ENCODE measurements at regions not wholly inside any gene's neighbourhood (a gene's known extent, or its start where the extent isn't known, plus 50 kb on each side); places are given as distances from the start of the nearest gene placed in this dataset.

GRCh38 chr10:107747851-107748250 lies 583.3 kb upstream of the SORCS1 start:
- no peak for ATAC-seq (replicated peaks; ENCODE audit: extremely low read depth, poor library complexity, severe bottlenecking)
- no peak overlapping the region for H3K4me3 Mint-ChIP-seq
- H3K9me3 Mint-ChIP-seq: peaks cover 36% of the 10 kb centered on the region
- H3K36me3 Mint-ChIP-seq (ENCODE audit: insufficient read depth): no peaks in the 10 kb centered on the region
- no peaks in the 10 kb centered on the region for H3K4me1 Mint-ChIP-seq
- H3K27ac Mint-ChIP-seq (ENCODE audit: low read depth): no peak overlapping the region
- DNase-seq (ENCODE audit: low spot score in 2 of 2): no peak
- H3K27me3 Mint-ChIP-seq: no peaks in the 10 kb centered on the region

GRCh38 chr10:107741971-107742370 lies 577.5 kb upstream of the SORCS1 start:
- Mint-ChIP-seq H3K4me3 (no peak overlapping the region), H3K36me3 (ENCODE audit: insufficient read depth) (no peaks in the 10 kb centered on the region), H3K4me1 (no peaks in the 10 kb centered on the region), H3K27me3 (no peaks in the 10 kb centered on the region), H3K27ac (ENCODE audit: low read depth) (no peak overlapping the region), H3K9me3 (peaks cover 21% of the 10 kb centered on the region)
- no peak for ATAC-seq (replicated peaks; ENCODE audit: extremely low read depth, poor library complexity, severe bottlenecking)
- DNase-seq (ENCODE audit: low spot score in 2 of 2): no peak

GRCh38 chr10:107740962-107741690 lies 576.6 kb upstream of the SORCS1 start:
- ATAC-seq (replicated peaks; ENCODE audit: extremely low read depth, poor library complexity, severe bottlenecking) (no peak), DNase-seq (ENCODE audit: low spot score in 2 of 2) (no peak)
- no peaks in the 10 kb centered on the region for H3K36me3 Mint-ChIP-seq (ENCODE audit: insufficient read depth)
- no peak overlapping the region for H3K27ac Mint-ChIP-seq (ENCODE audit: low read depth)
- no peak overlapping the region for H3K4me3 Mint-ChIP-seq
- H3K9me3 Mint-ChIP-seq: peaks cover 16% of the 10 kb centered on the region
- no peaks in the 10 kb centered on the region for H3K4me1 Mint-ChIP-seq
- H3K27me3 Mint-ChIP-seq: no peaks in the 10 kb centered on the region

GRCh38 chr10:107739951-107740350 lies 575.4 kb upstream of the SORCS1 start:
- no peak for DNase-seq (ENCODE audit: low spot score in 2 of 2)
- H3K4me3 Mint-ChIP-seq: no peak overlapping the region

GRCh38 chr10:107733328-107734130 lies 569.0 kb upstream of the SORCS1 start:
- H3K27me3 Mint-ChIP-seq: no peaks in the 10 kb centered on the region
- H3K9me3 Mint-ChIP-seq: peaks cover 33% of the 10 kb centered on the region
- no peaks in the 10 kb centered on the region for H3K4me1 Mint-ChIP-seq
- no peak for DNase-seq (ENCODE audit: low spot score in 2 of 2)
- no peak overlapping the region for H3K4me3 Mint-ChIP-seq
- H3K36me3 Mint-ChIP-seq (ENCODE audit: insufficient read depth): no peaks in the 10 kb centered on the region
- no peak for ATAC-seq (replicated peaks; ENCODE audit: extremely low read depth, poor library complexity, severe bottlenecking)
- no peak overlapping the region for H3K27ac Mint-ChIP-seq (ENCODE audit: low read depth)

More at GRCh38 chr10:107739951-107740350, 575.4 kb upstream of the SORCS1 start:
- peaks cover 16% of the 10 kb centered on the region for H3K9me3 Mint-ChIP-seq
- no peaks in the 10 kb centered on the region for H3K4me1 Mint-ChIP-seq
- H3K27me3 Mint-ChIP-seq: no peaks in the 10 kb centered on the region
- ATAC-seq (replicated peaks; ENCODE audit: extremely low read depth, poor library complexity, severe bottlenecking): no peak
- no peak overlapping the region for H3K27ac Mint-ChIP-seq (ENCODE audit: low read depth)
- no peaks in the 10 kb centered on the region for H3K36me3 Mint-ChIP-seq (ENCODE audit: insufficient read depth)

GRCh38 chr10:107732045-107732444 lies 567.5 kb upstream of the SORCS1 start:
- no peak overlapping the region for H3K4me3 Mint-ChIP-seq
- H3K27ac Mint-ChIP-seq (ENCODE audit: low read depth): no peak overlapping the region
- H3K9me3 Mint-ChIP-seq: peaks cover 33% of the 10 kb centered on the region
- ATAC-seq (replicated peaks; ENCODE audit: extremely low read depth, poor library complexity, severe bottlenecking) (no peak), DNase-seq (ENCODE audit: low spot score in 2 of 2) (no peak)
- no peaks in the 10 kb centered on the region for H3K36me3 Mint-ChIP-seq (ENCODE audit: insufficient read depth)
- no peaks in the 10 kb centered on the region for H3K4me1 Mint-ChIP-seq
- H3K27me3 Mint-ChIP-seq: no peaks in the 10 kb centered on the region

GRCh38 chr10:107728807-107729206 lies 564.3 kb upstream of the SORCS1 start:
- Mint-ChIP-seq H3K4me1 (no peaks in the 10 kb centered on the region), H3K9me3 (peaks cover 18% of the 10 kb centered on the region), H3K4me3 (no peak overlapping the region), H3K27ac (ENCODE audit: low read depth) (no peak overlapping the region), H3K36me3 (ENCODE audit: insufficient read depth) (no peaks in the 10 kb centered on the region), H3K27me3 (no peaks in the 10 kb centered on the region)
- ATAC-seq (replicated peaks; ENCODE audit: extremely low read depth, poor library complexity, severe bottlenecking) (no peak), DNase-seq (ENCODE audit: low spot score in 2 of 2) (no peak)

GRCh38 chr10:107727767-107728317 lies 563.3 kb upstream of the SORCS1 start:
- no peaks in the 10 kb centered on the region for H3K27me3 Mint-ChIP-seq
- no peak overlapping the region for H3K4me3 Mint-ChIP-seq
- H3K27ac Mint-ChIP-seq (ENCODE audit: low read depth): no peak overlapping the region
- no peaks in the 10 kb centered on the region for H3K36me3 Mint-ChIP-seq (ENCODE audit: insufficient read depth)
- H3K4me1 Mint-ChIP-seq: no peaks in the 10 kb centered on the region
- DNase-seq (ENCODE audit: low spot score in 2 of 2) (no peak), ATAC-seq (replicated peaks; ENCODE audit: extremely low read depth, poor library complexity, severe bottlenecking) (no peak)
- peaks cover 11% of the 10 kb centered on the region for H3K9me3 Mint-ChIP-seq

- H3K36me3 Mint-ChIP-seq (ENCODE audit: insufficient read depth): no peaks in the 10 kb centered on the region
- no peak overlapping the region for H3K4me3 Mint-ChIP-seq
- peaks cover 41% of the 10 kb centered on the region for H3K9me3 Mint-ChIP-seq
- no peaks in the 10 kb centered on the region for H3K27me3 Mint-ChIP-seq
- H3K4me1 Mint-ChIP-seq: no peaks in the 10 kb centered on the region
- ATAC-seq (replicated peaks; ENCODE audit: extremely low read depth, poor library complexity, severe bottlenecking): no peak
- no peak overlapping the region for H3K27ac Mint-ChIP-seq (ENCODE audit: low read depth)
- no peak for DNase-seq (ENCODE audit: low spot score in 2 of 2)
These were observed 554.4 kb upstream of the SORCS1 start for GRCh38 chr10:107718864-107719263.

GRCh38 chr10:107717046-107717445 lies 552.5 kb upstream of the SORCS1 start:
- Mint-ChIP-seq H3K36me3 (ENCODE audit: insufficient read depth) (no peaks in the 10 kb centered on the region), H3K27ac (ENCODE audit: low read depth) (no peak overlapping the region), H3K27me3 (no peaks in the 10 kb centered on the region), H3K4me1 (no peaks in the 10 kb centered on the region), H3K9me3 (peaks cover 40% of the 10 kb centered on the region), H3K4me3 (no peak overlapping the region)
- no peak for DNase-seq (ENCODE audit: low spot score in 2 of 2)
- ATAC-seq (replicated peaks; ENCODE audit: extremely low read depth, poor library complexity, severe bottlenecking): no peak

- no peak for ATAC-seq (replicated peaks; ENCODE audit: extremely low read depth, poor library complexity, severe bottlenecking)
- no peaks in the 10 kb centered on the region for H3K27me3 Mint-ChIP-seq
These were observed 551.1 kb upstream of the SORCS1 start for GRCh38 chr10:107715565-107715964.

GRCh38 chr10:107708981-107709380 lies 544.5 kb upstream of the SORCS1 start:
- Mint-ChIP-seq H3K27ac (ENCODE audit: low read depth) (no peak overlapping the region), H3K9me3 (peaks cover 9% of the 10 kb centered on the region), H3K4me1 (no peaks in the 10 kb centered on the region), H3K4me3 (no peak overlapping the region), H3K27me3 (no peaks in the 10 kb centered on the region), H3K36me3 (ENCODE audit: insufficient read depth) (no peaks in the 10 kb centered on the region)
- no peak for ATAC-seq (replicated peaks; ENCODE audit: extremely low read depth, poor library complexity, severe bottlenecking)
- DNase-seq (ENCODE audit: low spot score in 2 of 2): no peak

More at GRCh38 chr10:107715565-107715964, 551.1 kb upstream of the SORCS1 start:
- H3K36me3 Mint-ChIP-seq (ENCODE audit: insufficient read depth): no peaks in the 10 kb centered on the region
- H3K4me3 Mint-ChIP-seq: no peak overlapping the region
- peaks cover 39% of the 10 kb centered on the region for H3K9me3 Mint-ChIP-seq
- H3K27ac Mint-ChIP-seq (ENCODE audit: low read depth): no peak overlapping the region
- H3K4me1 Mint-ChIP-seq: no peaks in the 10 kb centered on the region
- DNase-seq (ENCODE audit: low spot score in 2 of 2): no peak

All from central memory CD8-positive, alpha-beta T cell (primary cell).